Common myeloid progenitor, CD34-positive (primary cell): ENCODE measurements at regions not wholly inside any gene's neighbourhood (a gene's known extent, or its start where the extent isn't known, plus 50 kb on each side); places are given as distances from the start of the nearest gene placed in this dataset.

ENCODE experiments used
- CTCF ChIA-PET: fragments of 350-600 bp; sonication (Branson Sonifier 250); formaldehyde crosslinking; loops from one replicate; lab custom pipeline; 2021; ENCODE audit warnings: antibody characterized with exemption; lab: Charles Lee
- POLR2A ChIA-PET: fragments of 350-600 bp; sonication (Branson Sonifier 250); formaldehyde crosslinking; loops from one replicate; lab custom pipeline; 2021; ENCODE audit warnings: antibody characterized with exemption; lab: Charles Lee
- DNase-seq, 3 donors: peaks; one replicate each; pipeline versions ENCODE4 v3.0.0 to v3.0.0-alpha.2; 2013
- H3K27ac ChIP-seq, 2 experiments: 1 replicate in 1 of 2; 2 replicates in 1 of 2; pipeline ENCODE4 v1.7.0; 2013; ENCODE audit warnings: inconsistent platforms in 2 of 2, low read length in 2 of 2, mild to moderate bottlenecking in 2 of 2, low read depth in 1 of 2, moderate library complexity in 1 of 2; ENCODE audit not compliant: severe bottlenecking in 2 of 2, insufficient read depth in 1 of 2, poor library complexity in 1 of 2
- H3K27me3 ChIP-seq, 5 experiments: replicated peaks in 2 of 5; 1 replicate in 3 of 5; 2 replicates in 2 of 5; pipeline versions ENCODE4 v1.6.1 to v1.7.0; 2013; ENCODE audit warnings: low read length in 4 of 5, mild to moderate bottlenecking in 2 of 5, moderate library complexity in 2 of 5, inconsistent platforms in 1 of 5; ENCODE audit not compliant: insufficient read depth in 5 of 5, control insufficient read depth in 4 of 5
- H3K36me3 ChIP-seq, 4 experiments: 1 replicate in 2 of 4; 2 replicates in 2 of 4; pipeline versions ENCODE4 v1.6.1 to v1.7.0; 2013; ENCODE audit warnings: low read length in 3 of 4, control low read depth in 1 of 4, mild to moderate bottlenecking in 1 of 4; ENCODE audit not compliant: control insufficient read depth in 4 of 4, insufficient read depth in 4 of 4
- H3K4me1 ChIP-seq, 4 experiments: 1 replicate in 3 of 4; 2 replicates in 1 of 4; pipeline versions ENCODE4 v1.6.1 to v1.7.1; 2013; ENCODE audit warnings: low read length in 3 of 4, mild to moderate bottlenecking in 3 of 4, control low read depth in 1 of 4, inconsistent platforms in 1 of 4, moderate library complexity in 1 of 4; ENCODE audit not compliant: control insufficient read depth in 4 of 4, insufficient read depth in 4 of 4; ENCODE audit errors: control extremely low read depth in 1 of 4
- H3K4me3 ChIP-seq, 7 experiments: 1 replicate in 4 of 7; 2 replicates in 3 of 7; pipeline versions ENCODE4 v1.5.1 to v1.7.0; 2013; ENCODE audit warnings: mild to moderate bottlenecking in 7 of 7, low read length in 6 of 7, moderate library complexity in 6 of 7, inconsistent platforms in 2 of 7, low read depth in 2 of 7, control low read depth in 1 of 7; ENCODE audit not compliant: insufficient read depth in 4 of 7, control insufficient read depth in 1 of 7; ENCODE audit errors: extremely low read depth in 1 of 7
- H3K9me3 ChIP-seq, 5 experiments: 1 replicate in 4 of 5; 2 replicates in 1 of 5; pipeline versions ENCODE4 v1.6.1 to v1.7.1; 2013; ENCODE audit warnings: low read length in 4 of 5, mild to moderate bottlenecking in 2 of 5, inconsistent platforms in 1 of 5, low read depth in 1 of 5, moderate library complexity in 1 of 5; ENCODE audit not compliant: control insufficient read depth in 4 of 5, insufficient read depth in 2 of 5; ENCODE audit errors: control extremely low read depth in 1 of 5
- WGBS: methylation state at CpG from one replicate; pipeline ENCODE4 v1.1.5; 2013; ENCODE audit not compliant: insufficient coverage; 5-methylcytosine and 5-hydroxymethylcytosine counted together

DNA sequence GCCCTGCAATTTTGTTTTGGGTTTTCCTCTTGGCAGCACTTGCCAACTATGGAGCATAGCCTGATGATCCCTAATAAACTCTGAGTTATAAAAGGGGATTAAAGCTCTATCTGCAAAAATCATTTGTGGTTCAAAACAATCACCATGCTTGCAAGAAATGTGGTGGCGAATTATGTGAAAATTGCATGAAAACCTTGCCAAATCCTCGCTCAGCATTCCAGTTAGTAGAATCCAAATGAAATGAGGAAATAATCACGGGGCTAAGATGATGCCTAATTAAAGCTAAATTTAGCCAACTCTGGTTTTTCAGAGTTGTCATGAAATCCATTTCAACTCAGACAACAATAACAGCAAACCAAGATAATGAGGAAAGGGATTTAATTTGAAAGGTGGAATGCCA is 73.0 kb upstream of the PROK2 start:
- H3K9me3 ChIP-seq = peaks cover 0 to 13% (median 1%) of the 10 kb centered on the region in 5 experiments
- peaks cover 0 to 2% (median 0%) of the 10 kb centered on the region in 5 experiments for H3K27me3 ChIP-seq
- ChIA-PET POLR2A (no interaction called here), CTCF (interaction anchor here (1.3 to 7.9 kb wide), 6 partner anchors 23 to 147 kb away, joined by 3 to 97 read pairs (median 9); partner anchors contain the start of genes EIF4E3 and GPR27)
- H3K27ac ChIP-seq = no peak overlapping the region
- H3K36me3 ChIP-seq = no peaks in the 10 kb centered on the region
- peaks cover 2 to 6% (median 4%) of the 10 kb centered on the region in 4 experiments for H3K4me1 ChIP-seq
- WGBS = 83% methylated on average over 2 of the region's 3 CpGs
- DNase-seq = peak in 1 of 3 donors; percentile 14
- no peak overlapping the region for H3K4me3 ChIP-seq

DNA sequence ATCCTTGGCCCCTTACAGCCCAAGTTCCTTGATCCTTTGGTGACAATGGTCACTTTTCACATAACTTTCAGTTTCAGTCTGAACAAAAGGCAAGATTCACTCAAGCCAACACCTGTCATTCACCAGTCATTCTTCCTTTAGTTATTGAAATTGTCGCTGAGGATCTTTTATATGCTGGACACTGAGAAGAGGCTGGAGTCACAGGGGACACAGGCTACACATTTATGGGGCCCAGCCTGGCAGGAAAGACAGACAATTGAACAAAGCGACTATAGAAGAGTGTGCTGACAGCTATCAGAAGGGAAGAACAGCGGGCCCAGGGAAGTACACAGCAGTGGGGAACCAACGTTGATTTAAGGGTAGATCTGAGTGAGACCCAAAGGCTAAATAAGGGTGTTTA is 69.8 kb upstream of the PROK2 start:
- ChIA-PET CTCF (interaction anchor here (2.4 to 2.8 kb wide), 2 partner anchors 125 to 144 kb away, joined by 9 to 18 read pairs; no protein-coding TSS in a partner anchor), POLR2A (no interaction called here)
- no peak for DNase-seq
- Histone ChIP-seq H3K27me3 (no peaks in the 10 kb centered on the region), H3K9me3 (no peaks in the 10 kb centered on the region), H3K36me3 (no peaks in the 10 kb centered on the region), H3K27ac (no peak overlapping the region), H3K4me3 (no peak overlapping the region), H3K4me1 (peaks cover 2 to 11% (median 8%) of the 10 kb centered on the region in 4 experiments)
- WGBS = 93% methylated on average over 4 of the region's 4 CpGs

DNA sequence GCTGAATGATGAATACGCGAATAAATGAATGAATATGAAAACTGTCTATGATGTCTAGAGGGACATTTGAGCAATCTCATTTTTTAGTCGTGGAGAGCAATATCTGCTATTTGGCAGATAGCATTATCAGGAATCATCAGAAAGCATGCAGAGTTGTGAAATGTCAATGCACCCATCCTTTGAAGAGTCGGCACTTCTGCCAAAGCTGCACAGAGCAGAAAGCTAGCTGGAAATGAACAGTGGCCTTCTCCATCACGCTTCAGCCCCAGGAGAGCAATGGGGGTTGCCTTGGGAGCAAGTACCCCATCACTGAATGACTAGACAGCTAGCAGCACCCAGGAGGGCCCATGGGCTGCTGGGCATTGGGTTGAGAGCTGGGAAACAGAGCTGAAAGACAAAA is 69.1 kb upstream of the PROK2 start:
- Histone ChIP-seq H3K27me3 (no peaks in the 10 kb centered on the region), H3K27ac (no peak overlapping the region), H3K9me3 (no peaks in the 10 kb centered on the region), H3K4me1 (peaks cover 0 to 11% (median 8%) of the 10 kb centered on the region in 4 experiments), H3K4me3 (no peak overlapping the region), H3K36me3 (no peaks in the 10 kb centered on the region)
- WGBS = 62% methylated on average over 5 of the region's 5 CpGs
- CTCF ChIA-PET = interaction anchor here (1.8 to 2.8 kb wide), 3 partner anchors 13 to 143 kb away, joined by 9 to 18 read pairs (median 9); no protein-coding TSS in a partner anchor
- POLR2A ChIA-PET = no interaction called here
- DNase-seq = peak in 2 of 3 donors; percentile 9 to 18

DNA sequence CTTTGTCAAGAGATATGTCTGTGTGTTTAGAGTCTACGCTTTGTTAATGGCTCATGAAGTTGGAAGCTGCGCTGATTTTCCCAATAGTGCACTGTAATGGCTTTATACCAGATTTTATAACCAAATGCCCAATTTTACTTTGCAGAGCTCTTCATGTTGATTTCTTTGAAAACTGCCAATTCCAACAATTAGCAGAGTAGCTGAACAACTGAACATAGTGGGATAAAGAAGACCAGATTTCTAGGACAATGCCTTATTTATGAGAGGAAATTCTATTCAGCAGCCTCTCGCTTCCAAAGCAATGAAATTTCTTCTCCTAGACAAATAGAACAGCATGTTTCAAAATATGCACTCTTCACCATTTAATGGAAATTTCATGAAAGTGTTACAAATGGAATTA is 66.9 kb upstream of the PROK2 start:
- Histone ChIP-seq H3K27ac (no peak overlapping the region), H3K27me3 (no peaks in the 10 kb centered on the region), H3K9me3 (no peaks in the 10 kb centered on the region), H3K4me1 (peaks cover 0 to 7% (median 6%) of the 10 kb centered on the region in 4 experiments), H3K36me3 (no peaks in the 10 kb centered on the region), H3K4me3 (no peak overlapping the region)
- ChIA-PET POLR2A (no interaction called here), CTCF (interaction anchor here (1.0 kb wide), 1 partner anchor 21 kb away, joined by 3 read pairs; no protein-coding TSS in a partner anchor)
- no peak for DNase-seq
- no CpG with 5 or more reads among the region's 3 CpGs for WGBS

DNA sequence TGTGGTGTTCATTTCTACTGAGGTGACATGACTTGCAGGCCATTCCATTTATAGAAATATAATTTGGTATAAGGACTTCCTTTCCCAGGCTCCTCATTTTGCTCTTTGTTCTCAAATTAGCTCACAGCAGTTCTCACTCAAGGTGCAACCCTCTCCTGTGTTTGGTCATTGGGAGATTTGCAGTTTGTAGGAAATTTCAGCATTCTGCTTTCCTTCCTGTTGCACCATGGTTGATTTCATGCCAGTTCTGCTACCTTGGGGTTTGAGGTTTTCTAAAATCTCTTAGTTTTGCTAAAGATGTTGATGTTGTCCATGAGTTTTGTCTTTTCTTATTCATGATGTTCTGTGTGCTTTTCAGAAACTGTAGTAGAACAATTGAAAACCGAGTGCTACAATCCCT is 65.7 kb upstream of the PROK2 start:
- Histone ChIP-seq H3K27ac (no peak overlapping the region), H3K4me1 (peaks cover 0 to 7% (median 6%) of the 10 kb centered on the region in 4 experiments), H3K36me3 (no peaks in the 10 kb centered on the region), H3K9me3 (no peaks in the 10 kb centered on the region), H3K4me3 (no peak overlapping the region), H3K27me3 (no peaks in the 10 kb centered on the region)
- POLR2A ChIA-PET = no interaction called here
- 88% methylated on average over 1 of the region's 1 CpG for WGBS
- peak in 1 of 3 donors; percentile 3 for DNase-seq
- CTCF ChIA-PET = no interaction called here

DNA sequence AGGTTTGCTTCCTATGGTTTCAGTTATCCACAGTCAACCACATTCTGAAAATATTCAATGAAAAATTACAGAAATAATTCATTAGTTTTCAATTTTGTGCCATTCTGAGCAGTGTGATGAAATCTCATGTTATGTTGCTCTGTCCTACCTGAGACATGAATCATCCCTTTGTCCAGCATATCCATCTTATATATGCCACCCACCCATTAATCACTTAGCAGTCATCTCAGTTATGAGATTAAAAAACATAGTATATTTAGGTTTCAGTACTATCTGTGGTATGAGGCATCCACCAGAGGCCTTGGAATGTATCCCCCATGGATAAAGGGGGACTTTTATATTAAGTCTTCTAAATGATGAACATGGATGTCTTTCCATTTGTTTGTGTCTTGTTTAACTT is 64.7 kb upstream of the PROK2 start:
- peaks cover 0 to 7% (median 5%) of the 10 kb centered on the region in 4 experiments for H3K4me1 ChIP-seq
- CTCF ChIA-PET = interaction anchor here (1.1 kb wide), 1 partner anchor 47 kb away, joined by 3 read pairs; no protein-coding TSS in a partner anchor
- no peaks in the 10 kb centered on the region for H3K36me3 ChIP-seq

DNA sequence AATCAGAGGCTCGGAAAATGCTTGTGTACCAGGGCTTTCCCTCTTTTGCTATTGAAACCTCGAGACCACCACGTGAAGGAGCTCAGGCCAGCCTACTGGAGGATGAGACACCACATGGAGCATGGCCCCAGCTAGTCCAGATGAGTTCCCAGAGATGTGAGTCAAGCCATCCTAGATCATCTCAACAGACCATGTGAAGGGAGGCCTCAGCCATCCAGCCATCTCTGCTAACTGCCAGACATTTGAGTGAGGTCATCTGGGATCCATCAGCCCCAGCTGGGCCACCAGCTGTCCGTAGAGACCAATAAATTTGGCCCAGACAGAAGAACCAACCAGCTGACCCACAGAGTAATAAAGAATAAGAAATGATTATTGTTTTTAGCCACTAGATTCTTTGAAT is 62.8 kb upstream of the PROK2 start:
- CTCF ChIA-PET = interaction anchor here (0.9 to 1.4 kb wide), 3 partner anchors 16 to 167 kb away, joined by 3 read pairs; no protein-coding TSS in a partner anchor
- peaks cover 0 to 7% (median 3%) of the 10 kb centered on the region in 4 experiments for H3K4me1 ChIP-seq
- no peak overlapping the region for H3K4me3 ChIP-seq
- DNase-seq = no peak
- H3K27ac ChIP-seq = no peak overlapping the region
- no peaks in the 10 kb centered on the region for H3K9me3 ChIP-seq
- 100% methylated on average over 3 of the region's 4 CpGs for WGBS
- no peaks in the 10 kb centered on the region for H3K36me3 ChIP-seq
- no peaks in the 10 kb centered on the region for H3K27me3 ChIP-seq
- POLR2A ChIA-PET = no interaction called here

More for the DNA sequence above, 64.7 kb upstream of the PROK2 start:
- Histone ChIP-seq H3K27ac (no peak overlapping the region), H3K27me3 (no peaks in the 10 kb centered on the region), H3K4me3 (no peak overlapping the region), H3K9me3 (no peaks in the 10 kb centered on the region)
- POLR2A ChIA-PET = no interaction called here
- DNase-seq = no peak
